Fibroblast of lung (primary cell): ENCODE measurements at regions not wholly inside any gene's neighbourhood (a gene's known extent, or its start where the extent isn't known, plus 50 kb on each side); places are given as distances from the start of the nearest gene placed in this dataset.

Experiments
- DNase-seq, 2 donors: peaks; one replicate each; pipeline versions ENCODE4 v3.0.0 to v3.0.0-alpha.2; 2010; ENCODE audit warnings: low read depth in 2 of 2
- H2AFZ ChIP-seq: 2 replicates; pipeline ENCODE4 v1.5.1; 2012; ENCODE audit warnings: low read length, control low read depth, inconsistent platforms
- H3K27ac ChIP-seq: 2 replicates; pipeline ENCODE4 v1.5.1; 2011; ENCODE audit warnings: low read length, control low read depth; ENCODE audit not compliant: insufficient read depth
- H3K27me3 ChIP-seq: 2 replicates; pipeline ENCODE4 v1.5.1; 2011; ENCODE audit warnings: mild to moderate bottlenecking, low read length; ENCODE audit not compliant: control insufficient read depth, insufficient read depth
- H3K36me3 ChIP-seq: 2 replicates; pipeline ENCODE4 v1.5.1; 2011; ENCODE audit warnings: low read length; ENCODE audit not compliant: control insufficient read depth, insufficient read depth
- H3K4me1 ChIP-seq: 2 replicates; pipeline ENCODE4 v1.5.1; 2011; ENCODE audit warnings: low read length; ENCODE audit not compliant: control insufficient read depth, insufficient read depth; ENCODE audit errors: extremely low read depth
- H3K4me2 ChIP-seq: 2 replicates; pipeline ENCODE4 v1.5.1; 2011; ENCODE audit warnings: low read length, control low read depth; ENCODE audit not compliant: insufficient read depth; ENCODE audit errors: extremely low read depth
- H3K4me3 ChIP-seq, 4 experiments: fragments of 200-600 bp in 1 of 4; sonication (generic) in 1 of 4; replicated peaks in 1 of 4; 2 replicates each; pipeline ENCODE4 v1.5.1; 2011 to 2016; ENCODE audit warnings: low read length in 4 of 4, low read depth in 3 of 4, mild to moderate bottlenecking in 3 of 4, control low read depth in 2 of 4, inconsistent platforms in 1 of 4, mixed read lengths in 1 of 4; ENCODE audit not compliant: insufficient read depth in 1 of 4; ENCODE audit errors: control extremely low read depth in 1 of 4
- H3K79me2 ChIP-seq: 2 replicates; pipeline ENCODE4 v1.5.1; 2012; ENCODE audit warnings: mild to moderate bottlenecking, low read length, inconsistent platforms; ENCODE audit not compliant: control insufficient read depth, insufficient read depth
- H3K9ac ChIP-seq: 2 replicates; pipeline ENCODE4 v1.5.1; 2011; ENCODE audit warnings: mild to moderate bottlenecking, low read length, control low read depth; ENCODE audit not compliant: insufficient read depth
- H3K9me3 ChIP-seq: 2 replicates; pipeline ENCODE4 v1.5.1; 2012; ENCODE audit warnings: low read depth, low read length; ENCODE audit not compliant: control insufficient read depth, insufficient read depth
- H4K20me1 ChIP-seq: 2 replicates; pipeline ENCODE4 v1.5.1; 2011; ENCODE audit warnings: low read length; ENCODE audit not compliant: control insufficient read depth, insufficient read depth; ENCODE audit errors: extremely low read depth
- EZH2 ChIP-seq: IDR thresholded peaks from 2 replicates; pipeline ENCODE4 v1.5.1; 2012; ENCODE audit warnings: low read length, control low read depth, mild to moderate bottlenecking; ENCODE audit errors: missing control alignments
- TF ChIP-seq, protein P1 (sequence below), 2 donors: IDR thresholded peaks in 1 of 2; conservative IDR thresholded peaks in 1 of 2; 1 replicate in 1 of 2; 2 replicates in 1 of 2; pipeline ENCODE4 v1.5.1; 2011 to 2012; ENCODE audit warnings: low read length in 2 of 2, control low read depth in 1 of 2, inconsistent platforms in 1 of 2, low read depth in 1 of 2, mild to moderate bottlenecking in 1 of 2

DNA sequence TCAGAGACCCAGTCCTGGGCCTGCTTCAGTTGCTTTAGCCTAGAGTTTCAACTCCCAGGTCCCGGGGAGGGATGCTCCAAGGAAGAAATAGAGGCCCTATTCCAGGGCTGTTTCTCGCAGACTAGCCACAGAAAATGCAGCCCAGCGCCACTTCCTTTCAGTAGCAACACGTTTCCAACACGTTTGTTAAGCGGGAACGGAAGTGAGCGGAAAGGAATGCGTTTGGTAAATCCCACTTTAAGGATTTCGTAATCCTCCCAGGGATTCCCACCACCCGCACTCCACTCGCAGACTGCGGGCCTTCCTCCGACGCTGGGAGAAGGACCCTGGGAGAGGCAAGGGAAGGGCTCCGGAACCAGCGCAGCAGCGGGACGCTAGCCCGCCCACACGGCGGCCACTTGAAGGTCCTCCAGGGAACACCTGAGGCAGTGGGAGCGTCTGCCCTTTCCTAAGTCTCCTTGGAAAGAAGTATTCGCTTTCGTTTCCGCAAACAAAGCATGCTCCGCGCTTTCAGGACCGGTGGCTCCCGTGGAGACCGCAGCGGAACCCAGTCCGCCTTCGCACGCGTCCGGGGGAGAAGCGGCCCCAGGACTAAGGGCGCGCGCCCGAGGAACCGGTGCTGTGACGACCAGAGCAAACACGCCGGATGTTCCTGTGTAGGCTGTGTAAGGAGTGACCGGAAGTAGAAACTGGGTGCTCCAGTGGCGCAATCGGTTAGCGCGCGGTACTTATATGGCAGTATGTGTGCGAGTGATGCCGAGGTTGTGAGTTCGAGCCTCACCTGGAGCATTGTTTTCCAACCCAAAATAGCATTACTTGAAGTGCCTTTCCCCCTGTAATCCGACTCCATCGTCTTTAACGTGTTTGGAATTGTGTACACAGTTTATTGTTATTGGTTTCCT, 227.6 kb upstream of the PRSS16 start:
- H3K9me3 ChIP-seq, result no peaks in the 10 kb centered on the region
- no peaks in the 10 kb centered on the region for H3K27me3 ChIP-seq
- H3K4me1 ChIP-seq, result no peaks in the 10 kb centered on the region
- H3K36me3 ChIP-seq, result no peaks in the 10 kb centered on the region
- H4K20me1 ChIP-seq, result no peaks in the 10 kb centered on the region
- peak overlapping the region; percentile 13 for H3K4me2 ChIP-seq
- DNase-seq, result peak; percentile 94 to 96
- H3K79me2 ChIP-seq, result no peaks in the 10 kb centered on the region
- H3K4me3 ChIP-seq, result peak overlapping the region; percentile 44 to 74 (median 56)
- no peak for TF ChIP-seq EZH2
- TF ChIP-seq, protein P1, sequence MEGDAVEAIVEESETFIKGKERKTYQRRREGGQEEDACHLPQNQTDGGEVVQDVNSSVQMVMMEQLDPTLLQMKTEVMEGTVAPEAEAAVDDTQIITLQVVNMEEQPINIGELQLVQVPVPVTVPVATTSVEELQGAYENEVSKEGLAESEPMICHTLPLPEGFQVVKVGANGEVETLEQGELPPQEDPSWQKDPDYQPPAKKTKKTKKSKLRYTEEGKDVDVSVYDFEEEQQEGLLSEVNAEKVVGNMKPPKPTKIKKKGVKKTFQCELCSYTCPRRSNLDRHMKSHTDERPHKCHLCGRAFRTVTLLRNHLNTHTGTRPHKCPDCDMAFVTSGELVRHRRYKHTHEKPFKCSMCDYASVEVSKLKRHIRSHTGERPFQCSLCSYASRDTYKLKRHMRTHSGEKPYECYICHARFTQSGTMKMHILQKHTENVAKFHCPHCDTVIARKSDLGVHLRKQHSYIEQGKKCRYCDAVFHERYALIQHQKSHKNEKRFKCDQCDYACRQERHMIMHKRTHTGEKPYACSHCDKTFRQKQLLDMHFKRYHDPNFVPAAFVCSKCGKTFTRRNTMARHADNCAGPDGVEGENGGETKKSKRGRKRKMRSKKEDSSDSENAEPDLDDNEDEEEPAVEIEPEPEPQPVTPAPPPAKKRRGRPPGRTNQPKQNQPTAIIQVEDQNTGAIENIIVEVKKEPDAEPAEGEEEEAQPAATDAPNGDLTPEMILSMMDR (conservative IDR thresholded peaks at IDR 0.05 in 1 of 2, IDR thresholded peaks at IDR 0.05 in 1 of 2; ENCODE audit: low read depth in 1 of 2, low read length in 2 of 2), result no peak
- H3K9ac ChIP-seq, result peak overlapping the region; percentile 66
- peak overlapping the region; percentile 63 for H2AFZ ChIP-seq
- peak overlapping the region; percentile 55 for H3K27ac ChIP-seq

DNA sequence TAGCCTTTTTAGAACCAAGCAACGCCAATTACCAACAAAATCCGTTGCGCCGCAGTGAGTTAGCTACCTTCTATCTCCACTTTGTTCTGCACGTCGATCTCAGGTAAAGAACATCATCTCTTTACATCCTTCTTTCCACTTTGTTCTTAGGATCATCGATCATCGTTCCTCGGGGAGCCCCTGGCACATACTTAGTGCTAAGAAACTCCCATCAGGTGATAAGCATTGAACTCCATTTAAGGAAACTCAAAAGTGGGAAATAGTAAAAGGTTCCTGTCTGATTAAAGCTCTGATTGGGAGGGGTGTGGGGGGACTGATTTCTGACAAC, 227.0 kb upstream of the PRSS16 start:
- DNase-seq, result no peak
- Histone ChIP-seq H3K27me3 (no peaks in the 10 kb centered on the region), H2AFZ (peak overlapping the region; percentile 36), H3K4me2 (peak overlapping the region; percentile 13), H3K9ac (no peak overlapping the region), H3K4me1 (no peaks in the 10 kb centered on the region), H3K36me3 (no peaks in the 10 kb centered on the region), H4K20me1 (no peaks in the 10 kb centered on the region), H3K4me3 (peak overlapping the region in 3 of 4 experiments; percentile 44 to 74 (median 67)), H3K27ac (no peak overlapping the region), H3K79me2 (no peaks in the 10 kb centered on the region), H3K9me3 (no peaks in the 10 kb centered on the region)
- TF ChIP-seq, protein P1 (conservative IDR thresholded peaks at IDR 0.05 in 1 of 2, IDR thresholded peaks at IDR 0.05 in 1 of 2; ENCODE audit: low read depth in 1 of 2, low read length in 2 of 2), result no peak
- no peak for TF ChIP-seq EZH2

DNA sequence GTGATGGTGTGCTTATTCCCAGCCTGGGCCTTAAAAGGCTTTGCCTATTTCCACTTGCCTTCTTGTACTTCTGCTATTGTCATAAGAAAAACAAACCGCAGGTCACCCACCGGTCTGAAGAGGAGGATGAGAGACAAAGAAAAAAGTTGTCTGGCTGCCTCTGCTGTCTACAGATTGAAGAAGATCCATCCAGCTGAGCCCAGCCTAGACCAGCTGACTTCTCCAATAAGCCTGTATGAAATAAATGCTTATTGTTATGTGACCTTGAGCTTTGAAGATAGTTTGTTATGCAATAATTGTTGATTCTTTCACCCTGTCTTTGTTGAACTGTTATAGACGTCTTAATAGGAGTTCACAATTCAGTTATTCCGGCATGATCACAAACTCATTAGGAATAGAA, 223.8 kb upstream of the PRSS16 start:
- no peaks in the 10 kb centered on the region for H3K9me3 ChIP-seq
- no peak for DNase-seq
- no peak for TF ChIP-seq EZH2
- TF ChIP-seq, protein P1 (conservative IDR thresholded peaks at IDR 0.05 in 1 of 2, IDR thresholded peaks at IDR 0.05 in 1 of 2; ENCODE audit: low read depth in 1 of 2, low read length in 2 of 2), result no peak
- no peak overlapping the region for H2AFZ ChIP-seq
- H3K9ac ChIP-seq, result no peak overlapping the region
- H3K27ac ChIP-seq, result no peak overlapping the region
- no peak overlapping the region for H3K4me3 ChIP-seq
- H3K27me3 ChIP-seq, result no peaks in the 10 kb centered on the region
- no peak overlapping the region for H3K4me2 ChIP-seq
- no peaks in the 10 kb centered on the region for H3K36me3 ChIP-seq
- H4K20me1 ChIP-seq, result no peaks in the 10 kb centered on the region
- no peaks in the 10 kb centered on the region for H3K4me1 ChIP-seq
- H3K79me2 ChIP-seq, result no peaks in the 10 kb centered on the region
